Mesodermal cell (in vitro differentiated cells): ENCODE measurements at regions not wholly inside any gene's neighbourhood (a gene's known extent, or its start where the extent isn't known, plus 50 kb on each side); places are given as distances from the start of the nearest gene placed in this dataset.

Experiments used
- H3K27ac ChIP-seq: 2 replicates; pipeline ENCODE4 v1.7.0; 2013; ENCODE audit warnings: mild to moderate bottlenecking, low read depth, low read length, moderate library complexity; ENCODE audit not compliant: severe bottlenecking
- H3K36me3 ChIP-seq: 2 replicates; pipeline ENCODE4 v1.7.1; 2013; ENCODE audit warnings: mild to moderate bottlenecking, low read length, moderate library complexity; ENCODE audit not compliant: control insufficient read depth, insufficient read depth
- H3K4me1 ChIP-seq: one replicate; pipeline ENCODE4 v1.7.1; 2013; ENCODE audit warnings: mild to moderate bottlenecking, low read length; ENCODE audit not compliant: insufficient read depth, control insufficient read depth, poor library complexity, severe bottlenecking
- H3K4me3 ChIP-seq: 2 replicates; pipeline ENCODE4 v1.7.0; 2013; ENCODE audit warnings: low read length, control low read depth, mild to moderate bottlenecking; ENCODE audit not compliant: insufficient read depth, poor library complexity, severe bottlenecking; ENCODE audit errors: extremely low read depth
- H3K9me3 ChIP-seq: 2 replicates; pipeline ENCODE4 v1.7.1; 2013; ENCODE audit warnings: mild to moderate bottlenecking, low read length, moderate library complexity; ENCODE audit not compliant: control insufficient read depth
- WGBS, 2 experiments: methylation state at CpG; one replicate each; pipeline ENCODE4 v1.1.5; 2013; ENCODE audit warnings: missing lambda C conversion rate in 2 of 2; ENCODE audit not compliant: insufficient coverage in 2 of 2; 5-methylcytosine and 5-hydroxymethylcytosine counted together

GRCh38 chrX:43349363-43349762, 306.7 kb upstream of the MAOA start:
- Histone ChIP-seq H3K4me1 (no peaks in the 10 kb centered on the region), H3K36me3 (no peaks in the 10 kb centered on the region), H3K4me3 (no peak overlapping the region), H3K9me3 (no peaks in the 10 kb centered on the region), H3K27ac (no peak overlapping the region)
- WGBS, 2 experiments, result no CpG with 5 or more reads among the region's 1 CpG

- Histone ChIP-seq H3K36me3 (no peaks in the 10 kb centered on the region), H3K9me3 (no peaks in the 10 kb centered on the region), H3K4me1 (no peaks in the 10 kb centered on the region), H3K4me3 (no peak overlapping the region), H3K27ac (no peak overlapping the region)
- 83 to 87% methylated on average over 1 to 3 of the region's 4 CpGs for WGBS, 2 experiments
Measured at GRCh38 chrX:43350935-43351334, 305.2 kb upstream of the MAOA start.

GRCh38 chrX:43357741-43358140, 298.4 kb upstream of the MAOA start:
- Histone ChIP-seq H3K9me3 (no peaks in the 10 kb centered on the region), H3K4me3 (no peak overlapping the region), H3K36me3 (no peaks in the 10 kb centered on the region), H3K27ac (no peak overlapping the region), H3K4me1 (no peaks in the 10 kb centered on the region)
- no CpG with 5 or more reads among the region's 1 CpG for WGBS, 2 experiments

GRCh38 chrX:43373032-43373431, 283.1 kb upstream of the MAOA start:
- WGBS, 2 experiments, result 83% methylated on average over 1 of the region's 3 CpGs; no CpG with 5 or more reads in 1 of the 2 experiments
- no peak overlapping the region for H3K27ac ChIP-seq
- no peaks in the 10 kb centered on the region for H3K9me3 ChIP-seq
- H3K4me3 ChIP-seq, result no peak overlapping the region
- H3K36me3 ChIP-seq, result no peaks in the 10 kb centered on the region
- no peaks in the 10 kb centered on the region for H3K4me1 ChIP-seq

- Histone ChIP-seq H3K4me1 (no peaks in the 10 kb centered on the region), H3K4me3 (no peak overlapping the region), H3K9me3 (no peaks in the 10 kb centered on the region), H3K27ac (no peak overlapping the region), H3K36me3 (no peaks in the 10 kb centered on the region)
- 84 to 88% methylated on average over 1 to 3 of the region's 3 CpGs for WGBS, 2 experiments
Measured at GRCh38 chrX:43375136-43375535, 281.0 kb upstream of the MAOA start.

GRCh38 chrX:43380704-43381103, 275.4 kb upstream of the MAOA start:
- Histone ChIP-seq H3K36me3 (no peaks in the 10 kb centered on the region), H3K4me1 (no peaks in the 10 kb centered on the region), H3K27ac (no peak overlapping the region), H3K4me3 (no peak overlapping the region), H3K9me3 (no peaks in the 10 kb centered on the region)
- WGBS, 2 experiments, result 40% methylated on average over 1 of the region's 6 CpGs; no CpG with 5 or more reads in 1 of the 2 experiments

- H3K27ac ChIP-seq, result no peak overlapping the region
- no CpG with 5 or more reads among the region's 1 CpG for WGBS, 2 experiments
Measured at GRCh38 chrX:43386875-43387274, 269.2 kb upstream of the MAOA start.

GRCh38 chrX:43405191-43405590, 250.9 kb upstream of the MAOA start:
- no peaks in the 10 kb centered on the region for H3K4me1 ChIP-seq
- no CpG with 5 or more reads among the region's 1 CpG for WGBS, 2 experiments
- H3K4me3 ChIP-seq, result no peak overlapping the region
- H3K27ac ChIP-seq, result no peak overlapping the region
- H3K36me3 ChIP-seq, result no peaks in the 10 kb centered on the region
- no peaks in the 10 kb centered on the region for H3K9me3 ChIP-seq

More at GRCh38 chrX:43386875-43387274, 269.2 kb upstream of the MAOA start:
- Histone ChIP-seq H3K4me3 (no peak overlapping the region), H3K36me3 (no peaks in the 10 kb centered on the region), H3K9me3 (no peaks in the 10 kb centered on the region), H3K4me1 (no peaks in the 10 kb centered on the region)

GRCh38 chrX:43423876-43424275, 232.2 kb upstream of the MAOA start:
- Histone ChIP-seq H3K36me3 (no peaks in the 10 kb centered on the region), H3K9me3 (no peaks in the 10 kb centered on the region), H3K27ac (no peak overlapping the region), H3K4me3 (no peak overlapping the region), H3K4me1 (no peaks in the 10 kb centered on the region)

GRCh38 chrX:43436517-43436916, 219.6 kb upstream of the MAOA start:
- no peaks in the 10 kb centered on the region for H3K4me1 ChIP-seq
- no peak overlapping the region for H3K27ac ChIP-seq
- no peaks in the 10 kb centered on the region for H3K9me3 ChIP-seq
- no peak overlapping the region for H3K4me3 ChIP-seq
- 83 to 100% methylated on average over 1 to 2 of the region's 2 CpGs for WGBS, 2 experiments
- no peaks in the 10 kb centered on the region for H3K36me3 ChIP-seq

- H3K4me3 ChIP-seq, result no peak overlapping the region
- peaks cover 9% of the 10 kb centered on the region for H3K9me3 ChIP-seq
- no peaks in the 10 kb centered on the region for H3K36me3 ChIP-seq
- H3K4me1 ChIP-seq, result no peaks in the 10 kb centered on the region
- WGBS, 2 experiments, result no CpG with 5 or more reads among the region's 2 CpGs
- no peak overlapping the region for H3K27ac ChIP-seq
Measured at GRCh38 chrX:43446752-43447151, 209.3 kb upstream of the MAOA start.
